ENCODE measurements at regions not wholly inside any gene's neighbourhood (a gene's known extent, or its start where the extent isn't known, plus 50 kb on each side); places are given as distances from the start of the nearest gene placed in this dataset.

DNA sequence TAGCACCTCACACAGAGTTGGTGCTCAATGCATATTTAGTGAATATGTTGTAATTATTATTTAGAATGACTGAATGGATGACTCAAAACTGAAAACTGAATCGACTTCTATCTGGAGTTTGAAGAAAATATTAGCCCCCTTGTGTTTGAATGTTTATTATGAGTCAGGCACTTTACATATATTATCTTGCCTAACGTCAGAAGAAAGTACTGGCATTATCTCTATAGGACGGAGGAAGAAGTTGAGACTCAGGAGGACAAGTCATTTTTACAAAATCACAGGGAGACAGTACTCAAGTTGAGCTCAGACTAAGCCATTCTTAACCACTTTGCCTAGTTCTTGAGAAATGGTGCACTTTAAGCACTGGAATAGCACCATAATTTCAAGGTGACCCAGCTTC, 684.0 kb downstream of the UTRN start:
- Mint-ChIP-seq H3K27me3 (ENCODE audit: low read depth) (no peaks in the 10 kb centered on the region), H3K36me3 (ENCODE audit: insufficient read depth in 1 of 3, low read depth in 3 of 3) (peaks cover 1 to 6% (median 4%) of the 10 kb centered on the region in 3 experiments; a peak in 4 of 7 replicates), H3K4me1 (peaks cover 0 to 10% of the 10 kb centered on the region in 2 experiments; a peak in 2 of 4 replicates), H3K27ac (no peak overlapping the region), H3K4me3 (no peak overlapping the region), H3K9me3 (peaks cover 0 to 2% of the 10 kb centered on the region in 2 experiments; a peak in 1 of 5 replicates)
- Histone ChIP-seq H3K9me3 (ENCODE audit: control insufficient read depth, low read depth, low read length) (no peaks in the 10 kb centered on the region), H3K18ac (ENCODE audit: insufficient read length, low read depth, low read length) (no peak overlapping the region), H3K9ac (ENCODE audit: extremely low read depth, insufficient read length, low read length) (no peak overlapping the region), H3K27me3 (ENCODE audit: insufficient read depth, low read length) (no peaks in the 10 kb centered on the region), H2BK20ac (ENCODE audit: low read depth, low read length, poor library complexity, severe bottlenecking) (no peak overlapping the region), H3K14ac (ENCODE audit: insufficient read depth, low read length) (no peak overlapping the region), H3K23me2 (ENCODE audit: insufficient read length, low read depth, low read length, poor library complexity, severe bottlenecking) (no peaks in the 10 kb centered on the region), H3K79me2 (ENCODE audit: insufficient read depth, low read length) (no peaks in the 10 kb centered on the region), H2AFZ (ENCODE audit: low read length) (no peak overlapping the region), H2BK5ac (ENCODE audit: insufficient read length, low read length) (no peak overlapping the region), H3K4ac (ENCODE audit: low read depth, low read length) (no peak overlapping the region), H3K56ac (ENCODE audit: insufficient read length, low read depth, low read length) (no peak overlapping the region), H3K79me1 (ENCODE audit: insufficient read depth, low read depth, low read length, poor library complexity, severe bottlenecking) (no peaks in the 10 kb centered on the region), H3K23ac (ENCODE audit: insufficient read length, low read depth, low read length) (no peak overlapping the region), H4K8ac (replicated peaks; ENCODE audit: insufficient read length, low read depth, low read length) (no peak overlapping the region), H4K5ac (ENCODE audit: insufficient read length, low read depth, low read length) (no peak overlapping the region), H4K20me1 (ENCODE audit: control insufficient read depth, insufficient read depth, insufficient read length) (no peaks in the 10 kb centered on the region), H2BK15ac (ENCODE audit: low read depth, low read length) (no peak overlapping the region), H3T11ph (ENCODE audit: low read length) (no peak overlapping the region), H2AK5ac (ENCODE audit: insufficient read length, low read length) (no peak overlapping the region), H3K4me2 (ENCODE audit: insufficient read depth, insufficient read length, low read length) (no peak overlapping the region), H4K91ac (ENCODE audit: insufficient read length, low read depth, low read length) (no peak overlapping the region), H2BK120ac (ENCODE audit: low read depth, low read length, poor library complexity, severe bottlenecking) (no peak overlapping the region), H3K4me1 (ENCODE audit: insufficient read depth, low read length) (no peaks in the 10 kb centered on the region), H2BK12ac (ENCODE audit: insufficient read length, low read depth, low read length) (no peak overlapping the region), H3K27ac (ENCODE audit: insufficient read length, low read depth, low read length) (no peak overlapping the region)
- DNase-seq: no peak
- TF ChIP-seq, protein P1, sequence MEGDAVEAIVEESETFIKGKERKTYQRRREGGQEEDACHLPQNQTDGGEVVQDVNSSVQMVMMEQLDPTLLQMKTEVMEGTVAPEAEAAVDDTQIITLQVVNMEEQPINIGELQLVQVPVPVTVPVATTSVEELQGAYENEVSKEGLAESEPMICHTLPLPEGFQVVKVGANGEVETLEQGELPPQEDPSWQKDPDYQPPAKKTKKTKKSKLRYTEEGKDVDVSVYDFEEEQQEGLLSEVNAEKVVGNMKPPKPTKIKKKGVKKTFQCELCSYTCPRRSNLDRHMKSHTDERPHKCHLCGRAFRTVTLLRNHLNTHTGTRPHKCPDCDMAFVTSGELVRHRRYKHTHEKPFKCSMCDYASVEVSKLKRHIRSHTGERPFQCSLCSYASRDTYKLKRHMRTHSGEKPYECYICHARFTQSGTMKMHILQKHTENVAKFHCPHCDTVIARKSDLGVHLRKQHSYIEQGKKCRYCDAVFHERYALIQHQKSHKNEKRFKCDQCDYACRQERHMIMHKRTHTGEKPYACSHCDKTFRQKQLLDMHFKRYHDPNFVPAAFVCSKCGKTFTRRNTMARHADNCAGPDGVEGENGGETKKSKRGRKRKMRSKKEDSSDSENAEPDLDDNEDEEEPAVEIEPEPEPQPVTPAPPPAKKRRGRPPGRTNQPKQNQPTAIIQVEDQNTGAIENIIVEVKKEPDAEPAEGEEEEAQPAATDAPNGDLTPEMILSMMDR (conservative IDR thresholded peaks at IDR 0.05): no peak
- no CpG with 5 or more reads among the region's 3 CpGs for WGBS (ENCODE audit: extremely low coverage, insufficient read length, low lambda C conversion rate)

Measured in H9 (cell line).